ENCODE measurements at regions not wholly inside any gene's neighbourhood (a gene's known extent, or its start where the extent isn't known, plus 50 kb on each side); places are given as distances from the start of the nearest gene placed in this dataset.

DNA sequence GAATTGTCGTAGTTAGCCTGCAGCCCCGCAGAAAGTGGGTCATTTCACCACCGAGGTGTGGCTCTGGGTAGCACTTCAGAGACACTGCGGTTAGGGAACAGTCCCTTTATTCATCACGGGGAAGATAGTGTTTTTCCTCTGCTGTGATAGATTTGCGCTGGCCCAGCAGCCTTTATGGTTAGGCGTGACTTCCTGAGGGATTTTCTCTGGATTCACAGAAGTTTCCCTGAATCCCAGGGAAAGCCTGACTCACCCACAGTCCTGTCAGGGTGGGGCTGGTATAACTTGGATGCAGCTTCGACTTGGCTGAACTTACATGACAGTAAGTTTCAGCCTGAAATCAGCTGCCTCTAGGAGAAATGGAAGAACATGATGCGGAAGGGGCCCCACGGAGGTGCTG lies 196.3 kb upstream of the HHIP start:
- peak overlapping the region; percentile 7 for H3K4me2 ChIP-seq (ENCODE audit: insufficient read depth, low read length)
- dilution Hi-C loops (cut with MboI; ENCODE audit: extremely low pct_ligation_motif_present, low sequenced_read_pairs) = no loop called here
- BruUV-seq (replicated peaks) = no TSS peak

DNA sequence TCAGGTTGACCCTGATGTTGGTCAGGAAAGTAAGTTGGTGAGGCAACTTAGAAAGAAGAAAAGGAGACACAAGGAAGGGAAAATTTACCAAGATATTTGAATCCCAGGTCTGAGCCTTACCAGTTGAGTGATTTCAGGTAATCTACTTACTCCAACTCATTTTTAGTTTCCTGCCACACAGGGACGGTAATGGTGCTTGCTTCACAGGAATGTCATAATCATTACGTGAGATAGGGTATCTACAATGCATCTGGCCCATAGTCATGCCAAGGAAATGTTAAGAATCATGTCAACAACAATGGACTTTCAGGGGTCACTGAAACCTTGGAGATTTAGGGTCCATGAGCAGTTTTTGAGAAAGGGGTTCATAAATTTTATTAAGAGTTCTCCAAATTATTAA lies 195.4 kb upstream of the HHIP start:
- Histone ChIP-seq H3K27ac (ENCODE audit: insufficient read depth, low read depth, low read length) (no peak overlapping the region), H3K9ac (replicated peaks; ENCODE audit: extremely low read depth, insufficient read depth, low read length) (no peak overlapping the region), H3K4me3 (replicated peaks in 1 of 3; ENCODE audit: insufficient read depth in 1 of 3, low read depth in 1 of 3, low read length in 3 of 3) (no peak overlapping the region), H3K36me3 (ENCODE audit: control insufficient read depth in 2 of 2, extremely low read depth in 1 of 2, insufficient read depth in 2 of 2, low read length in 2 of 2) (no peaks in the 10 kb centered on the region), H3K9me3 (replicated peaks; ENCODE audit: control insufficient read depth, insufficient read depth, low read length) (no peaks in the 10 kb centered on the region), H3K4me2 (ENCODE audit: insufficient read depth, low read length) (peak overlapping the region; percentile 17), H3K4me1 (ENCODE audit: control insufficient read depth, extremely low read depth, insufficient read depth, low read length) (peaks cover 13% of the 10 kb centered on the region), H3K9me1 (replicated peaks; ENCODE audit: control insufficient read depth, extremely low read depth, insufficient read depth, low read length) (no peaks in the 10 kb centered on the region), H3K79me2 (ENCODE audit: control insufficient read depth, insufficient read depth, low read length) (no peaks in the 10 kb centered on the region), H2AFZ (ENCODE audit: low read depth, low read length) (no peak overlapping the region), H4K20me1 (replicated peaks; ENCODE audit: control insufficient read depth, extremely low read depth, insufficient read depth, low read length) (no peaks in the 10 kb centered on the region), H3K27me3 (ENCODE audit: control insufficient read depth in 2 of 2, insufficient read depth in 2 of 2, low read length in 2 of 2) (no peaks in the 10 kb centered on the region)
- dilution Hi-C loops (cut with MboI; ENCODE audit: extremely low pct_ligation_motif_present, low sequenced_read_pairs) = no loop called here
- POLR2A ChIA-PET = no interaction called here
- no peak for DNase-seq (ENCODE audit: low read depth, low spot score)
- TF ChIP-seq JUN (IDR thresholded peaks at IDR 0.05; ENCODE audit: borderline replicate concordance, insufficient read depth, insufficient read length, low read depth) (no peak), EZH2 (IDR thresholded peaks at IDR 0.05; ENCODE audit: borderline replicate concordance, low read depth, low read length, severe bottlenecking) (no peak), GATA2 (IDR thresholded peaks at IDR 0.05; ENCODE audit: insufficient read depth, insufficient read length, low read depth, low read length) (no peak), MYC (IDR thresholded peaks at IDR 0.05; ENCODE audit: low read depth, low read length) (no peak)
- TF ChIP-seq, protein P1, sequence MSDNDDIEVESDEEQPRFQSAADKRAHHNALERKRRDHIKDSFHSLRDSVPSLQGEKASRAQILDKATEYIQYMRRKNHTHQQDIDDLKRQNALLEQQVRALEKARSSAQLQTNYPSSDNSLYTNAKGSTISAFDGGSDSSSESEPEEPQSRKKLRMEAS (IDR thresholded peaks at IDR 0.05; ENCODE audit: insufficient read depth, insufficient read length) = no peak
- FAIRE-seq = no peak
- intact Hi-C loops (cut with micrococcal nuclease) = no loop called here
- CTCF ChIA-PET = interaction anchor here (0.8 kb wide), 1 partner anchor 94 kb away, joined by 3 read pairs; no protein-coding TSS in a partner anchor
- BruUV-seq (replicated peaks) = no TSS peak

More for the DNA sequence above, 196.3 kb upstream of the HHIP start:
- Histone ChIP-seq H3K27me3 (ENCODE audit: control insufficient read depth in 2 of 2, insufficient read depth in 2 of 2, low read length in 2 of 2) (no peaks in the 10 kb centered on the region), H4K20me1 (replicated peaks; ENCODE audit: control insufficient read depth, extremely low read depth, insufficient read depth, low read length) (no peaks in the 10 kb centered on the region), H3K27ac (ENCODE audit: insufficient read depth, low read depth, low read length) (no peak overlapping the region), H2AFZ (ENCODE audit: low read depth, low read length) (peak overlapping the region; percentile 40), H3K36me3 (ENCODE audit: control insufficient read depth in 2 of 2, extremely low read depth in 1 of 2, insufficient read depth in 2 of 2, low read length in 2 of 2) (no peaks in the 10 kb centered on the region), H3K79me2 (ENCODE audit: control insufficient read depth, insufficient read depth, low read length) (no peaks in the 10 kb centered on the region), H3K4me3 (replicated peaks in 1 of 3; ENCODE audit: insufficient read depth in 1 of 3, low read depth in 1 of 3, low read length in 3 of 3) (no peak overlapping the region), H3K9ac (replicated peaks; ENCODE audit: extremely low read depth, insufficient read depth, low read length) (no peak overlapping the region), H3K9me1 (replicated peaks; ENCODE audit: control insufficient read depth, extremely low read depth, insufficient read depth, low read length) (no peaks in the 10 kb centered on the region), H3K9me3 (replicated peaks; ENCODE audit: control insufficient read depth, insufficient read depth, low read length) (no peaks in the 10 kb centered on the region), H3K4me1 (ENCODE audit: control insufficient read depth, extremely low read depth, insufficient read depth, low read length) (peaks cover 13% of the 10 kb centered on the region)
- TF ChIP-seq FOS (IDR thresholded peaks at IDR 0.05; ENCODE audit: borderline replicate concordance, insufficient read depth, low read length) (peak; percentile 81), GATA2 (IDR thresholded peaks at IDR 0.05; ENCODE audit: insufficient read depth, insufficient read length, low read depth, low read length) (no peak)
- TF ChIP-seq, protein P2, sequence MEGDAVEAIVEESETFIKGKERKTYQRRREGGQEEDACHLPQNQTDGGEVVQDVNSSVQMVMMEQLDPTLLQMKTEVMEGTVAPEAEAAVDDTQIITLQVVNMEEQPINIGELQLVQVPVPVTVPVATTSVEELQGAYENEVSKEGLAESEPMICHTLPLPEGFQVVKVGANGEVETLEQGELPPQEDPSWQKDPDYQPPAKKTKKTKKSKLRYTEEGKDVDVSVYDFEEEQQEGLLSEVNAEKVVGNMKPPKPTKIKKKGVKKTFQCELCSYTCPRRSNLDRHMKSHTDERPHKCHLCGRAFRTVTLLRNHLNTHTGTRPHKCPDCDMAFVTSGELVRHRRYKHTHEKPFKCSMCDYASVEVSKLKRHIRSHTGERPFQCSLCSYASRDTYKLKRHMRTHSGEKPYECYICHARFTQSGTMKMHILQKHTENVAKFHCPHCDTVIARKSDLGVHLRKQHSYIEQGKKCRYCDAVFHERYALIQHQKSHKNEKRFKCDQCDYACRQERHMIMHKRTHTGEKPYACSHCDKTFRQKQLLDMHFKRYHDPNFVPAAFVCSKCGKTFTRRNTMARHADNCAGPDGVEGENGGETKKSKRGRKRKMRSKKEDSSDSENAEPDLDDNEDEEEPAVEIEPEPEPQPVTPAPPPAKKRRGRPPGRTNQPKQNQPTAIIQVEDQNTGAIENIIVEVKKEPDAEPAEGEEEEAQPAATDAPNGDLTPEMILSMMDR (IDR thresholded peaks at IDR 0.05; ENCODE audit: extremely low read depth in 1 of 2, insufficient read depth in 1 of 2, low read depth in 1 of 2, low read length in 2 of 2) = no peak
- DNase-seq (ENCODE audit: low read depth, low spot score) (peak; percentile 65), FAIRE-seq (no peak)
- POLR2A ChIA-PET = no interaction called here
- intact Hi-C loops (cut with micrococcal nuclease) = no loop called here
- CTCF ChIA-PET = interaction anchor here (0.8 kb wide), 1 partner anchor 93 kb away, joined by 3 read pairs; no protein-coding TSS in a partner anchor

Measured in endothelial cell of umbilical vein (primary cell).